Mammary epithelial cell (primary cell): ENCODE measurements at regions not wholly inside any gene's neighbourhood (a gene's known extent, or its start where the extent isn't known, plus 50 kb on each side); places are given as distances from the start of the nearest gene placed in this dataset.

Experiments
- CTCF ChIP-seq, 2 donors: IDR thresholded peaks in 1 of 2; conservative IDR thresholded peaks in 1 of 2; 2 replicates each; pipeline ENCODE4 v1.5.1; 2011 to 2012; ENCODE audit warnings: inconsistent platforms in 2 of 2, low read length in 2 of 2, mild to moderate bottlenecking in 2 of 2, control low read depth in 1 of 2, low read depth in 1 of 2; ENCODE audit not compliant: insufficient read depth in 1 of 2; ENCODE audit errors: extremely low read depth in 1 of 2
- EZH2 ChIP-seq: IDR thresholded peaks from 2 replicates; pipeline ENCODE4 v1.6.1; 2012; ENCODE audit warnings: low read length, inconsistent platforms, borderline replicate concordance

GRCh38 chr4:82232891-82233290, 140.9 kb downstream of the HNRNPD start:
- TF ChIP-seq CTCF (conservative IDR thresholded peaks at IDR 0.05 in 1 of 2, IDR thresholded peaks at IDR 0.05 in 1 of 2; ENCODE audit: extremely low read depth in 1 of 2, insufficient read depth in 1 of 2, low read depth in 1 of 2, low read length in 2 of 2) (no peak), EZH2 (no peak)
